ENCODE measurements at regions not wholly inside any gene's neighbourhood (a gene's known extent, or its start where the extent isn't known, plus 50 kb on each side); places are given as distances from the start of the nearest gene placed in this dataset.

DNA sequence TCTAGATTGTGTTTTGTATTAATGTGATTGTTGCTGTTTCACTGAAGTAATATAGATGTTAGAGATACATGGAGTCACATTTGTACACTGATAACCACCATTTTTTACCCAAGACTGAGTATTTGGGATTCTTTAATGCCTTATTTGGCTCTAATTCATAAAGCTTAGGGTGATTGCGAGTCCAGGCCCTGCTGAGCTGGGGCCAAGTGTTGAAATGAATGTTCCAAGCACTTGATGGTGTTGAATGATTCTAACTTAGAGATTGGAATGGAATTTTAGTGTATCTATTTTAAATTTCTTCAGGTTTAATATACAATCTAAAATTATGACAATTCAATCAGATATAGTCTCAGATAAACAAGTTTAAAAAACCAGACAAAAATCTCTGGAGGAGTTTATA, 329.4 kb upstream of the SLC35B3 start:
- DNase-seq, result no peak

DNA sequence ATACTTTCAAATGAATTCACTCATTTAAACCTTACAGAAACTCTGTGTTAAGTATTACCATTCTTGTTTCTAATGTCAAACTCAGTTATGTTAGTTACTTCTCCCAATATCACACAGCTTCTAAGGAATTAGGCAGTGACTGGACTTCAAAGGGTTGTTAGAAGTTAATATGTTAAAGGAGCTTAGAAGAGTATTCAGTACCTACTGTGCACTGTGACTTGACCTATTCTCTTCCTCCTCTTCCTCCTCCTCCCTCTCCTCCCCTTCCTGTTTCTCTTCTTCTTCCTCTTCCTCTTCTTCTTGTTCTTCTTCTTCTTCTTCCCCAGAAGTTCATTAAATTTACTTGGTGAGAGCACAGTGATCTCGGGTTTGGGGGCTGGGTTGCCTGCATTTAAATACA, 325.6 kb upstream of the SLC35B3 start:
- no peak for DNase-seq

DNA sequence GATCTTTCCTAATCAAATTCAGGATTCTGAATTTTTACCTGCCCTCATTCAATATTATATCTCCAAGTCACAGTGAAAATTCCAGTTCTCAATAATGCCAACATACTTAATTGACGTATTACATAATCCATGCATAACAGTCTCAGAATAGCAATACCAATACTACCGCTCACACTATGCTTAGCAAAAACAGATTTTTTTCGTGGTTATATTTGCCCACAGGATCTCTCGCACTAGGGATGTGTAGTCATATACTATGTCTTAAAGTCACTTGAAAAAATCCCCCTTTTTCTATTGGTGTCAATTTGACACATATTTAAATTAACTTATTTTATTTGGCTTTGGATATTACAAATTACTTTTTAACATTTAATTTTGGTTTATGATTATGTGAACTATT, 323.1 kb upstream of the SLC35B3 start:
- no peak for DNase-seq

DNA sequence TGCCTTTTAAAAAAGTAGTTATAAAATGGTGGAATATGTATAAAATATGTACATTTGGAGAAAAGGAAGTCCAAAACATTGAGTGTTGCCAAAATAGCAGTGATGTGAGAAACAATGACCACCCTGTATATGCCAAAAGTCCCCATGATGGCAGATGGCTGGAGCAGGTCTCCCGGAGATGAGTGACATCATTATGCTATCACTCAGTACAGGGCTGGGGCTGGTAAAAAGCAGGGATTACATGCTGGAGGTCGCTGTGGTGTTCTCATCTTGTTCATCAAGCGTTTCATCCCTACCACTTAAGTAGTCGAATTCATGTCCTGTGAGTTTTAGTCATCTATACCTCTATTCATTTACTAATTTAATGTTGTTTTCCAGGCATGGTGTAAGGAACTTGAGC, 315.3 kb upstream of the SLC35B3 start:
- no peak for DNase-seq

DNA sequence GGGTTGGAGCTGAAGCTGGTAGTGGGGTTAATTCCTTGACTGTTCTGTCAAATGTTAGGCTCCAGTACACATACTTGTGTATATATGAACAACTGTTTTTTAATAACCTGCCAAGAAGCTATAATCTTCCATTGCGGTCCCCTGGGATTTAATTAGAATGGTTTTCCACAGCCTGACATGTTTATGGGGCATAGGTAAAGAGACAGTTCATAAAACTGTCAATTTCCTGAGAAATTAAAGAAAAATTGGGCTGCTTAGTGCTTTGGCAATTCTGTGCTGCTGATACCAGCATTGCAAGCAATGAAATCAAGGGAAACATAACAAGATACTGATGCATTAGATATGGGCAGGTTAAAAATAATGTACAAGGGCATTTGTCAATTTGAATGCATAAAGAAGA, 314.1 kb upstream of the SLC35B3 start:
- DNase-seq, result no peak

DNA sequence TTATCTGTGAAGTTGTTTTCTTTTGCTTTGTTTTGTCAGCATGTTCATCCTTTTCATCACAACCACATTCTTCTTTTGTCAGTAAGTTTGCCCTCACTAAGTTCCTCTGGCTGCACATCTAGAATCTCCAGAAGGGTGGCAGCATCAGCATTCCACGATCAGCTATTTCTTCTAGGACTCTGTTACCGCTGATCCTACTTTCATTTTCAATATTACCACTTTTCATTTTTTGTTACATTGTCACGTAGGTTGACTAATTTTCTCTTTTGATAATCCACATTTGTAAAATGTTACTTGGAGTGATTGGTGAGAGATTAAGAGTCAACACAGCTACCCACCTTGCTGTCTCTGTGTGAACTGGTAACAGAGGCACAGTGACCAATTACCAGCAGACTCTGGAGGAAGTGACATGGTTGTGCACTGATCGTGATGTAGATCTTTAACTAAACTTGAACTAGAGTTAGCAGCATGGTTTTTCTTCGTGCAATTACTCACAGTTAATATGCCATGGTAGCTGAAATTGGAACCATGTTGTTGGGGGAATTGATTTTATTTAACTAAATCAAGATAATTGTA, 307.9 kb upstream of the SLC35B3 start:
- no peak for DNase-seq

DNA sequence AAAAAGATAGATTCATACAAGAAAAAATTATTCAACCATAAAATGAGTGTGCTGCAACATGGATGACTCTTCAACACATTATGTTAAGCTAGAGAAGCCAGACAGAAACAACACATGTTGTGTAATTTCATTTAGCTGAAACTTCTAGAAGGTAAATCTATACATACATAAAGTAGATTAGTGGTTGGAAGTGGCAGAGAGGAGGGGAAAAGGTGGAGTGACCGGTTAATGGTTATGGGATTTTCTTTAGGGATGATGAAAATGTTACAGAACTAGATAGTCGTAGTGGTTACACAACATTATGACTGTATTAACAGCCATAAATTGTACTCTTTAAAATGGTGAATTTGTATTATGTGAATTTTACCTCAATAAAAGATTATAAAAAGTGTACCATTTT, 304.1 kb upstream of the SLC35B3 start:
- no peak for DNase-seq

DNA sequence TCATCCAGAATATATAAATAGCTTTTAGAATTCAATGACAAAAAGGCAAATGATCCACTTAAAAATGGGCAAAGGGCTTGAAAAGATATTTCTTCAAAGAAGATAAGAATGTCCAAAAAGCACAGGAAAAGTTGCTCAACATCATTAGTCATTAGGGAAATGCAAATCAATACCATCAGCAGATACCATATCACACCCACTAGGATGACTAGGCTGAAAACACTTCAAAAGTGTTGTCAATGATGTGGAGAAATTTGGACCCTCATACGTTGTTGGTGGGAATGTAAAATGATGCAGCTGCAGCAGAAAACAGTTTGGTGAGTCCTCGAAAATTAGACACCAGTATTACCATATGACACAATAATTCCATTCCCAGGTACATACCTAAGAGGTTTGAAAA, 303.6 kb upstream of the SLC35B3 start:
- no peak for DNase-seq

DNA sequence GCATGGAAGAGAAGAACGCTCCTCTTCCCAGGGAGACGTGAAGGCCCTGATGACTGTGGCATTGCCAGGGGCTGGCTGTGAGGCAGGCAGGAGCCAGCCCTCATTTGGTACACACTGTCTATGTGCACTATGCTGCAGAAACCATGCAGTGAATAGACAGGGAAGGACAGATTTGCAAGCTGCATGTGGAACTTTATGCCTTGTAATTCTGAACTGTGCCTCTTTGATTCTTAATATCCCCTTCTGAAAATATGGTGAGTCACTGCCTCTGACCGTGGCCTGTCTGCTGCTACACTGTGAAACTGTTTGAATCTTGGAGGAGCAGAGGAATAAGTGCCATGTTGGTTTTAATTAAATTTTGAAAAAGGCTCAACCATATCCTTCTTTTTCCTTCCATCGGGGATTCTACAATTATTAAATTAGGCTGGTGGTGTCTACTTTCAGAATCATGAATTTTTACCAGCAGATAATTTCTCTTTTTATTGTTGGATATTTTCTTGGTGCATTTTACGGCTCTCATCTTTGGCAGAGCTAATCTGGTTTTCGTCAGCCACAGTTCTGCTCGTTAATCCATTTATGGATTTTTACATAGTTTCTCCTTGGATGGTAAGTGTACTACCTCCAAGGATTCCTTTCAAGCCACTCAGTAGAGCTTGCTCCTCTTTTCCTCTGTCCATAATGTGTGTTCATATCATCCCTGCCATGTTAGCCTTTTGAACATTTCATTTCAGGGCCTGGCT, 301.0 kb upstream of the SLC35B3 start:
- DNase-seq, result no peak

DNA sequence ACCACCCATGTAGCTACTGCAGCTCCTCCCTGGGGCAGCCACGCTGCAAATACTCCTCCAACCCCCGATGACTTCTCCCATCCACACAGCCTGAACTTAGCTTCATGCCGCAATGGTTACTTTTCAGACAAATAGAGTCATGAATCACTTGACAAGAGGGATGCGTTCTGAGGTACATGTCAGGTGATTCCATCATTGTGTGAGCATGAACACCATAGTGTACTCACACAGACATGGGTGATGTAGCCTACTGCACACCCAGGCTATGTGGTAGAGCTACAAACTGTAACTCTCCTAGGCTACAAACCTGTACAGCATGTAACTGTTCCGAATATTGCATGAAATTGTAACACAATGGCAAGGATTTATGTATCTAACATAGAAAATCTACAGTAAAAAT, 298.5 kb upstream of the SLC35B3 start:
- no peak for DNase-seq

DNA sequence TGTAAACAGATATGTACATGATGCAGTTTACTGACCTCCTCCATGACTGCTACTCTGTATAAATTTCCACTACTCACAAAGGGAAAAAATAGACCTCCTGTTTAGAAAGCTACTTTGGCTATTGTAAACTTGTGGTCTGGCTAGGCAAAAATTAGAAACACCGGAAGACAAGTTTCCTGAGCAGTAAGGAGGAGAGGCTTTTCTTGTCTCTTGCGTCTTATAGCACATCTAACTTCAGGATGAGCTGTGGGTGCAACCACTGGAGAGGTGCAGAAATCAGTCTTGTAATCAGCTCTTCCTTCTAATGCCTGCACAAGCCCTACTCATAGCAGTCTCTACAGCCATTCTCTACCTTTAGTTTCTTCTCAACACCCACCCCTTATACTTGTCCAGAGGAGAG, 296.5 kb upstream of the SLC35B3 start:
- DNase-seq, result no peak

DNA sequence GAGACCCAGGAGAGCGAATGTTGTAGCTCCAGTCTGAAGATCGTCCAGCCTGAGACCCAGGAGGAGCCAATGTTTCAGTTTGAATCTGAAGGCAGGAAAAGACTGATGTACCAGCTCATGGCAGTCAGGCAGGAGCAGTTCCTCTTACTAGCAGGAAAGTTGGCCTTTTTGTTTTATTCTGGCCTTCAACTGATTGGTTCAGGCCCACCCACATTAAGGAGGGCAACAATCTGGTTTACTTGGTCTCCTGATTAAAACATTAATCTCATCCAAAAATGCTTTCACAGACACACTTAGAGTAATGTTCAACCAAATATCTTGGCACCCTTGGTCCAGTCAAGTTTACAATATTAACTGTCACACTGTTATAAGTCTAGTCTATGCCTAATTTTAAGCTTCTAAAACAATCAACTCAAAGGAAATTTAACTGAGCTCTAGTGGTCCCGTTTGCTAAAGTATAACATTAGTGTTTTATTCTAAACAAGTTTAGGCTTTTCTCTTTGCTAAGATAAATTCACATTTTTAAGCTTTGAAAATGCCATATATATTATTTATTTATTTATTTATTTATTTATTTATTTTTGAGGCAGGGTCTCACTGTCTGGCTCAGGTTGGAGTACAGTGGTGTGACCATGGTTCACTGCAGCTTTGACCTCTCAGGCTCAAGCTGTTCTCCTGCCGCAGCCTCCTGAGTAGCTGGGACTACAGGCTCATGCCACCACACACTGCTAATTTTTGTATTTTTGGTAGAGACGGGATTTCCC, 275.5 kb upstream of the SLC35B3 start:
- DNase-seq, result no peak

DNA sequence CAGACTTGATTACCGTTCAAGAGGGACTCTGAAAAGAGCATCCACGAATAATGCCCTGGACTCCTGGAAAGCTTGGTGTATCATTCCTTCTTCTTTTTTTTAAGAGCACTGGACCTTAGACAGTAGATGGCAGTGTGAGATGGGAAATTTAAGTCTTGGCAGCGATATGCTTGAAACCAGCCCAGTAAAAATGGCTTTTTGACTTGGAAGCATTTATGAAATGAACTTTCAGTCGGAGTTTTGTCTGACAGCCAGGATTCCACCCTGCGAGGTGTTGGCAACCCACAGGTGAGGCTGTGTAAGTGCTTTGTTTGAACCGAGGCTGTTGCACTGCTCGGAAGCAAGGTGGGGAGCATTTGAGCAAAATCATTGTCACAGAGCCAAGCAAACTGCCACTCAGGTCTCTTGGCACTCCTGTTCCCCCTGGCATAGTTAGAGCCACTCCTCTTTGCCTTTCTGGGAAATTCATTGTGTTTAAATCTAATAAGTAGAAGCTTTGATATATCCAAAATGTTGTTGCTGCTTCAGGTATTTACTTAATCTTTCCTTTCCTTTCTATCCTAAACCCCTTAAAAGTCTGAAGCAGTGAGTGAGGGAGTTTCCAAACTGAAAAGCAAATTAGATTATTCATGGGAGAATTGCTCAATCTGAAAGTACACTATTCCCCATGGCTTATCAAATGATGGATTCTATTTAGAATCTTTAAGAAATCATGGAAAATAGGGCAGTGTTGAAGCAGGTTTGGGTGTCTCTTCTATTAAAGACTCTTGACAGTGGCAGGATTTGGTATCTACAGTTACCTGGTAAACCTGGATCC, 272.8 kb upstream of the SLC35B3 start:
- DNase-seq, result no peak

DNA sequence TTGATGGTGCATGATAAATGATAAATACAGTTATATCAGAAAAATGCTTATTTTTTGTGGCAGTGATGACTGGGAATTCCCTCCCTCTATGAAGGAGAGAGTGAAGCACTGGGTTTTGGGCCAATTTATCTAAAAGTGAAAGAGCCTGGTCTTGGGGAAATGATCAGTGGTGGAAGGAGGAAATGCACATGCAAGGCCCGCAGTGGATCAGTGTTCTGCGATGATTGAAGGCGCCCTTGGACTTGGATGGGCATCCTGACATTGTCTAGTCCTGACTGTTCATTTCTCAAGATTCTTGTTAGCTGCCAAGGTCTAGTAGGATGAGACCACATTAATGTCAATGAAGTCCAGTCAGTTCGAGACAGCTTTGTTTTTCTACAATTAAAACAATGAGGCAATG, 272.0 kb upstream of the SLC35B3 start:
- no peak for DNase-seq

DNA sequence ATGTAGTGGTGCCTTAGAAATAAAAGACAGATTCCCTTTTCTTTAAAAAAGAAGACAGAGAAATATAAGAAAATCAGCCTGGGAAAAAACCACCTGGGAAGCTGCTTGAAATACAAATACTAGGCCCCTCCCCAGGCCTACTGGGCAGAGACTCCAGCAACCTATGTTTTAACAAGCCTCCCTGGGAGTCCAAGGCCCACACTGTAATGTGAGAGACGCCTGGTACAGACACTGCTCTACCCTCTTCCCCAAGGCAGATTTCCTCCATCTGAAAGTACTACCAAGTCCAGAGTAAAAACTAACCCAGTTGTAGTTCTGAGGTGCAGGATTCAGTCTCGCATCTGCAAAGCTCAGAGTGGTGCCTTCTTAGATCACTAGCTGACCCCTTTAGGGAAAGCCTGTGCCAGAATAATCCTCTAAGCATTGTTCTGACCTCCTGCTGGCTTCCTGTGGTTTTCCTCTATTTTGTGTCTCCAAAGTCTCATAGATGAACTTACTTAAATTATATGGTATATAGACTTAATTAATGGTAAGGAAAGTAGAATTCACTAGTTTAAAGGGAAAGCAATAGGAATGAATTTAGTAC, 270.2 kb upstream of the SLC35B3 start:
- DNase-seq, result no peak

DNA sequence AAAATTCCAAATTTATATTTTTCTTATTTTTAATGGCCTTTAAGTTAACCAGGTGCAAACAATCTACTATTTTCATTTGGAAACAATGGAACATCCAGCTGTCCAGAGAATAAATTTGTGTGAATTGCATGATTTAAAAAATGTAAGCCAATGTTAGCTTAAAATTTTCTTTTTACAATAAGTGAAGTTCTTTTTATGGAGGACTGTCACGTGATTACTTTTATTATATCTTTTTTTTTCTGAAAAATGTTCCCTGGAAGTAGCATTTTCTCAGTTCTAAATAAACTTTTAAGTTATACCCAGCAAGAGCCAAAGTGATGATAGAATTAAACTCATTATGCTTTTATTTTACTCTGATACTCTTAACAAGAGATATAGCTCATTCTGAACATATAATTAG, 267.7 kb upstream of the SLC35B3 start:
- DNase-seq, result no peak

DNA sequence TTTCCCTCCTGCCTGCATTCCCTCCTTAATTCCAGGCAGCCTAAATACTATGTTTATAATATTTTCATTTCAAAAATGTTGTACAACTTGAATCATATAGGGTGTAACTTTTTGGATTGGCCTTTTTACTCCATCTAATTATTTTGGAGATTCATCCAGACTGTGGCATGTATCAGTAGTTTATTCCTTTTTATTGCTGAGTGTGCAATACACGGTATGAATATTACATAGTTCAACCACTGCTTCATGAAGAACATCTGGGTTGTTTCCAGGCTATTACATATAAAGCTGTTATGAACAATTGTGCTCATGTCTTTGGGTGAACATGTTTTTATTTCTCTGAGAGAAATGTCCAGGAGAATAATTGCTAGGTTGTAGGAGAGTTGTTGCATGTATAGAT, 253.5 kb upstream of the SLC35B3 start:
- no peak for DNase-seq

DNA sequence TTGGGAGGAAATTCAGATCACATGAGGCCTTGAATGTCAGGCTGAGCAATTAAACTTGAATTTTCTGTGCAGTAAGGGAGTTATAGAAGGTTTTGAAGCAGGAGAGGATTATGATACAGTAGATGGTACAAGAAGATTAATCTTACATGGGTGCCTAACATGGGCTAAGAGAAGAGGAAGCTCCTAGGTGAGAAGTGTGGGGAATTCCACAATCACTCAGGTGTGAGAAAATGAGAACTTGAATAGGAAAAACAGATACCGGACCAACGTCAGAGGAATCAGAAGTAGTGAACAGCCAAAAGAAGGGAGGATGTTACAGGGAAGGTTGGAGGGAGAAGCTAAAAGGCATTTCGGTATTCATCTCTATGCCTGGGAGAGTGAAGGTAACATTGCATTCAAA, 250.7 kb upstream of the SLC35B3 start:
- DNase-seq, result no peak

DNA sequence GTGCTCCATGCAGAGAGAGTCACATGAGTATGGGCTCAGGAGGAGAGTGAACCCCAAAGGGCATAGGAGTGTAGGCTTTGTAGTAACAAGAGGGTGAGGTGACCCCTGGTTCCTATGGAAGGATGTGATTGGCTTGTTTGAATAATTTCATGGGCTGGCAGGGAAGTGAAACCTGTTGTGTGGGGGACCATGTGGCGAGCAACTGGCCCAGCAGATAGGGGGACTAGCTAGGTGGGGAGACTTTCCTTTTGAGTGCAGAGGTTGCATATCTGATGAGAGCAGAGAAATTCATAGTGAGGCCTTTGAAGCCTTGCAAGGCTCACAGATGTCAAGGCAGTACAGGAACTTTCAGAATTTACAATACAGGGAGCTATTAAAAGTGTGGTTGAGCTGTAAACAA, 247.9 kb upstream of the SLC35B3 start:
- DNase-seq, result no peak

DNA sequence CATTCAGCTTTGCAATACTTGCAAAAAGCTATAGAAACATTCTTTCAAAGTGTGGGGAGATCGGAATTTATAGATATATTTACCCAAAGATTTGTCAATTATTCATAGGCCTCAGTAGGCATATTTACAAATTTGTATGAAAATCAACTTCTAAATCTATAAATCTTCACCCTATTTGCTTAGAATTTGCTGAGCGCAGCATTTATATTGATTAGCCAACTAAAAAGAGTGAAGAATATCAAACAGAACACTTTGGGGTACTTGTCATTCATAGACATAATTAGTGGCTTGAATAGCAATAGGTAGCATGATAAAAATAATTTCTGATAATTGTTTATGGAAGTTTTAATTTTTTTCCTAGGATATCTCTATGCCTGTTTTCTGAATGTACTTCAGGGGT, 244.5 kb upstream of the SLC35B3 start:
- DNase-seq, result no peak

DNA sequence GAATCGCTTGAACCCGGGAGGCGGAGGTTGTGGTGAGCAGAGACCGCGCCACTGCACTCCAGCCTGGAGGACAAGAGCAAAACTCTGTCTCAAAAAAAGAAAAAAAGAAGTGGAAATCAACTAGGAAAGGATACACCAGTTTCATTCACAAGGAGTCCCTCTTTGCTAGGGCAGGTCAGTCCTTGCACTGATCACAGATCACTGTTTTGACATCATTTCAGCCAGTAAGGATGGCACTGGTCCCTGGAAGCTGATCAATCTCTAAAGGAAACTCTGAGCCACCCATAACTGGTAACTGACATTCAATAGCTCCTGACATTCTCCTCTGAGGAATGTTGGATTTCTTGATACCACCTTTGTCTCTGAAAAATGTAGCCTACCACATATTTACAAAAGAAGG, 243.1 kb upstream of the SLC35B3 start:
- DNase-seq, result no peak

DNA sequence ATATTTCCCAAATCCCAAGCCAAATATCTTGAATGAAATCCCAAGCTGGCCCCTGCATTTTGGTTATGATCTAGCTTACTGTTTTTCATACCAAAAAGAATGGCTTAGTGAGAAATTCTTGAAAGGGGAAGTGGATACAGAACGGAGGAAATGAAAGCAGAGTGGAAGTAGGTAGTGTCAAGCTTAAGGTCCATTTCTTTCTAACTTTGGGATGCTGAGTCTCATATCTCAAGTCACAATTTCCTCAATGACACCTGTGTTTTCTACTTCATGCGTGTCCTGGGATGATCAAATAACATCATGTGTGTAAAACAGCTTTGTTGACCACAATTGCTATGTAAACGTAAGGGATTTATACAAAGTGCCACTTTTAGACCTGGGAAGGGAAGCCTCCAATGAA, 238.8 kb upstream of the SLC35B3 start:
- no peak for DNase-seq

DNA sequence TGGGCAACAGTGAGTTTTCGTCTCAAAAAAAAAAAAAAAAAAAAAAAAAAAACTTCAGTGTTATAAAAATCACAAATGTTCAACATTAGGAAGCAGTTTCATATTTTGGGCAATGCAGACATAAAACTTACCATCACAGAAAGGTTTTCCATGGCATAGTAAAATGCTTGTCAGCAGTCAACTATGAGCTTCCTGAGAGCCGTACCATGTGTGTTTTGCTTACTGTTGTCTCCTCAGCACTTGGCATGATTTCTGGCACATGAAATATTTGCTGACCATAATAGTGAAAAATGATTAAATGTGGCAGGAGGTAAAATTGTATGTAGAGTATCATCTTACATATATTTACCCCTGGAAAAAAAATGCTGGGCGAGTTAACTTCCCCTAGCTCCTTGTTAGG, 237.5 kb upstream of the SLC35B3 start:
- no peak for DNase-seq

Measured in NK-92 treated with Interleukin-12 subunit alpha and Interleukin-12 subunit beta, amount 100 ng/mL, for 24 hours (cell line).